WI38 (cell line): ENCODE measurements at regions not wholly inside any gene's neighbourhood (a gene's known extent, or its start where the extent isn't known, plus 50 kb on each side); places are given as distances from the start of the nearest gene placed in this dataset.

ENCODE experiments used
- H3K4me3 ChIP-seq: 2 replicates; pipeline ENCODE4 v1.5.1; 2011; ENCODE audit warnings: low read depth, mild to moderate bottlenecking, control low read depth, low read length
- TF ChIP-seq, protein P1 (sequence below): IDR thresholded peaks from 2 replicates; pipeline ENCODE4 v1.5.1; 2012; ENCODE audit warnings: low read depth, mild to moderate bottlenecking, control low read depth, low read length

DNA sequence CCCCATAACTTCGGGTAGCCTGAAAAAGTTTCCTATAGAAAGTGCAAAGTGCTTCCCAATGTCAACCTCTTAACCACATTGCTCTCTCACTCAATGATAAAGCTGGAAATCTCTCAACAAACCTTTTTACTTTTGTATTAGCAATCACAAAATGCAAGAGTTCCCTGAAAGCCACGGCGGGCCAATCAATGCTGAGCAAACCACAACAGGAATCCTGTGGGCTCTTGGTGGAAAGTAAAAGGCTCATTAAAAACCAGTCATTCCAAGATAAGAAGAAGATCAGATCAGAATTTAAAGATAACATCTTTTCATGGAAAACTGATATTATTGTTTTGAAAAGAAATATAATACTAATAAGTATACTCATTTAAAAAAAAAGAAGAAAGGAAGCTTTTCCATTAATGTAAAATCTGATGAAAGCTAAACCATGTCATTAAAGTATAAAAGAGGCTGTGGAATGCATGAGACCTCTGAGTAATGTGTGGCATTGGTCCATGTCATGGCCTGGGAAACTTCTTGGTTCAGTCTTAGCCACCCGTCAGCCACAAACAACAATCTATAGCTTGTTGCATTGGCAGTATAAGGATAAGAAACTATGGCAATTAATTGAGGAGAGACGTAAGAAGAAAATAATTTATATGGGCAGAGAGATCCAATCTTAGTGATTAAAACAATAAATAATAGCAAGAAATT lies 1066.1 kb upstream of the SORCS1 start:
- TF ChIP-seq, protein P1, sequence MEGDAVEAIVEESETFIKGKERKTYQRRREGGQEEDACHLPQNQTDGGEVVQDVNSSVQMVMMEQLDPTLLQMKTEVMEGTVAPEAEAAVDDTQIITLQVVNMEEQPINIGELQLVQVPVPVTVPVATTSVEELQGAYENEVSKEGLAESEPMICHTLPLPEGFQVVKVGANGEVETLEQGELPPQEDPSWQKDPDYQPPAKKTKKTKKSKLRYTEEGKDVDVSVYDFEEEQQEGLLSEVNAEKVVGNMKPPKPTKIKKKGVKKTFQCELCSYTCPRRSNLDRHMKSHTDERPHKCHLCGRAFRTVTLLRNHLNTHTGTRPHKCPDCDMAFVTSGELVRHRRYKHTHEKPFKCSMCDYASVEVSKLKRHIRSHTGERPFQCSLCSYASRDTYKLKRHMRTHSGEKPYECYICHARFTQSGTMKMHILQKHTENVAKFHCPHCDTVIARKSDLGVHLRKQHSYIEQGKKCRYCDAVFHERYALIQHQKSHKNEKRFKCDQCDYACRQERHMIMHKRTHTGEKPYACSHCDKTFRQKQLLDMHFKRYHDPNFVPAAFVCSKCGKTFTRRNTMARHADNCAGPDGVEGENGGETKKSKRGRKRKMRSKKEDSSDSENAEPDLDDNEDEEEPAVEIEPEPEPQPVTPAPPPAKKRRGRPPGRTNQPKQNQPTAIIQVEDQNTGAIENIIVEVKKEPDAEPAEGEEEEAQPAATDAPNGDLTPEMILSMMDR = no peak
- no peak overlapping the region for H3K4me3 ChIP-seq

DNA sequence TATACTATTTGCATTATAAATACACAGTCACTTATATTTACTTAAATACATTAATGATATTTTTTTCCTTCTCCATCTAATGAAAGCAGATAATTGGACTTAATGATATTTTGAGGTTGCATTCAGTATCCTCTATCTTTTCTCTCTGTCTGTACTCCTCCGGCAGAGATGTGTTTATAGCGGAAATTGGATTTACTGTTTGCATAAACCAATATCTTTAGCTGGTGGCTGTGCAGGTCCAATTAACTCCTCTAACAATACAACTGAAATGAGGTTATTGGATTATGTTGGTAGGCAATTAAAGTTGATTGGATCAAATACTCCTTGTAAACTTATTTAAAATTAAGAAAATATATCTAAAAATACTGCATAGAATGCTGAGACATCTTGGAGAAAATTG lies 1044.2 kb upstream of the SORCS1 start:
- no peak overlapping the region for H3K4me3 ChIP-seq
- TF ChIP-seq, protein P1 = no peak

DNA sequence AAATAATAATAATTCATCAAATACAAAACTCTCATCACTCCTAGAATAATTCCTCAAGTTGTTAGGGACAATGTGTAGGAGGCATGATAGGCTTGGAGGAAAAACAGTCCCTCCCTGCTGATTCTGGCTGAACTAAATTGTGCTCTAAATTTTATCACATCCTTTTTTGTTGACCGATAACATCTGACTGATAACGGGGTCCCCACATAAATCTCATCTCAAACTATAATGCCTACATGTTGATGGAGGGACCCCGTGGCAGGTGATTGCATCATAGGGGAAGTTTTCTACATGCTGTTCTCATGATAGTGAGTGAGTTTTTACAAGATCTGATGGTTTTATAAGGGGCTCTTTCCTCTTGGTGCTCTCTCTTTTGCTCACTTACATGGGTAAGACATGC lies 1043.5 kb upstream of the SORCS1 start:
- TF ChIP-seq, protein P1 = no peak

DNA sequence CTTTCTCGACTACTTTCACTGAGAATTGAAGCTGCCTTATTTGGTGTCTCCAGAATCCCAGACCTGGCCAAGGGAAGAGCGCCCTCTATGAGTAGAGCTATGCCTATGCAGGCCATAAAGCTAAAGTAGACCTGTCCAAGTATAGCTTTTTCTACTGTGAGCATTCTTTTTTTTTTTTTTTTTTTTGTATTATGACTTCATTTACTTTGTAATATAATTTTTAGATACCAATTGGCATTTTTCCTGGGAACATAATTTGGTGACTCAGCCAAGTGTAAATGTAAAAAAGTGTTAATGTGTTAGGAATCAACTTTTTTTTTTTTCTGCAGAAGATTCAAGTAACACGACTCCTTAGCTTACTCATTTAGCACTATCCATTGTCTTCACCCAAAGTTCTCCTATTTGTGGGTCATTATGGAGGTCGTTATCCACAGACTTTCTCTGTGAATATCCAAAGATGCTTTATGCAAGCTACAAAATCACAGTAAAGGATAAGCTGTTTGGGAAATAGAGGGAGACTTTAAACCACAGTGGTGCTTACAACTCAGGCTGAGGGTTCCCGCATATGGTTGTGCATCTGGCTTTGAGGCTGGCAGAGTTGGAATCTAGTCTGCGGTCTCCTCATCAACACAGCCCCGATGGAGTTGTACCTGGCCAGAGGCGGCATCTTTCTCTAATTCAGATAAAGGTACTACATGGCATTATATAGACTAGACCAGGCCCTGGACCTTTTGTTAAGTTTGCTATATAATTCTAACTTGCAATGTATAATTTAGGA lies 1040.2 kb upstream of the SORCS1 start:
- TF ChIP-seq, protein P1 = no peak
- no peak overlapping the region for H3K4me3 ChIP-seq

More for the DNA sequence above, 1043.5 kb upstream of the SORCS1 start:
- H3K4me3 ChIP-seq = no peak overlapping the region

DNA sequence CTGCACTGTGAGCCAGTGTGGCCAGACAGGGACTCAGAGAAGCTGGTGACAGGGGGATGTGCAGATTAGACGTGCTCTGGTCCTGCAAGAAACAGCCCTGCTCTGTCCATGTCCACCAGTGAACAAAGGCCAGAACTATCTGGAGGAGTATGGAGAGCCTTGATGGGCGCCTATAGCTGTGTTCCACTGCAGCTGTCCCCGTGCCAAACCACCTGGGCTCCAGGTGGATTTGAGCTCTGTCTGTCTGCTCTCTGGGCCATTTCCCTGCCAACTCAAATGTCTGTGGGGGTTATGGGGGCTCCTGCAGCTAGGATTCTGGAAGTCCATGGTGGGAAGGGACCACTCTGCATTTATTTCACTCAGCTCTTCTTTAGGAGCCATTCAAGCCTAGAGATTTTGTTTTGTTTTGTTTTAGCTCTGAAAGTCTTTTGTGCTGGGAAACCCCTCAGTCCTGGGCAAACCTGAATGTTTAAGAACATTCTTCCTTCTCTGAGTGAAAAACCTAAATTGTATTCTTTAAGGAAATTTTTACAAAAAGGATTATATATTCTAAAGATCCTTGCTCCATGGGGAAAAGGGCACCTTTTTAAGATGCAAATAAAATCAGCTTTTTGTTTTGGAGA lies 1039.5 kb upstream of the SORCS1 start:
- H3K4me3 ChIP-seq = no peak overlapping the region
- TF ChIP-seq, protein P1 = no peak

DNA sequence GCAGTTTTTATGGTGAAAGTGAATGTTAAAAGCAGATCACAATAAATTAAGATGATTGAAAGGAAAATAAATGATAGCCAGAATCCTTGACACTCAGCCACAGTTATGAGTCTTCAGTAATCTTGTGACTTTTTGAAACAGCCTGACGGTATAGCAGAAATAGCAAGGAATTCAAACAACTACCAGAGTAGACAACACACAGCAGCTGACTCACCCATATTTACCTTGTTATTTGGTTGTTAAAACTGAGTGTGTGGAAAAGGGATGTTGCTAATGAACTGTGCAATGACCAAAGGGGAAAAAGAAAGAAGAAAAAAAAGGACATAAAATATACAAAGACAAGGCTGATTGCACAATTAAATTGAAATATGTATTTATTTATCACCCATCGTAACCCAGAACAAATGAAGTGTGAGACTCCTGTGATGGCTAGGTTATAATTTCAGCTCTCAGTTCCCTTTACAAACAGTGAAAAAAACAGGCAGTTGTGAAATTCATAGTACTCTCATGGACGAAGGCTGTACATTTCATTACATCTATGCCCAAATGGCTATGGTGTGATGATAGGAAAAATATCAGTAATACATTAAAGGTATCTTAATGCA lies 1023.0 kb upstream of the SORCS1 start:
- TF ChIP-seq, protein P1 = no peak
- no peak overlapping the region for H3K4me3 ChIP-seq
